ENCODE measurements at regions not wholly inside any gene's neighbourhood (a gene's known extent, or its start where the extent isn't known, plus 50 kb on each side); places are given as distances from the start of the nearest gene placed in this dataset.

DNA sequence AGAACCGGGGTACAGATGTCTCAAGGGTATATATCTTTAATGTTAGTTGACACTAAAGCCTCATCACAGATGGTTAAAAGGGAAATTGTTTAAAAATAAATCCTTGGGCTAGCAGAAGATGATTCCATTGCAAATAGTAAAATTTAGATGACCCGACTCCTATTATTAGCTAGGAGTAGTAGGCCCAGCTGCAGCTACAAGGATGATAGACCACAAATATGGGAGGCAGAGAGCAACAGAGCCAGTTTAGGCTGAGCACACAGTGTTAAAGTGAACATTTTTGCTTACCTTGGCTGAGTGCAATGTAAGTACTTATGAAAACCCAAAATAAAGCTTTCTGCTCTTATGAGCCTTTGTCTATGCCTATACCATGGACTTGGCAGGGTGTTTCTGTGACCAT lies 100.5 kb upstream of the COL11A1 start:
- Mint-ChIP-seq H3K4me1 (no peaks in the 10 kb centered on the region), H3K27ac (ENCODE audit: unreplicated experiment) (no peak overlapping the region), H3K4me3 (no peak overlapping the region), H3K36me3 (ENCODE audit: low read depth) (no peaks in the 10 kb centered on the region), H3K27me3 (ENCODE audit: low read depth) (no peaks in the 10 kb centered on the region), H3K9me3 (no peaks in the 10 kb centered on the region)
- DNase-seq (ENCODE audit: low read depth, low spot score), result no peak
- TF ChIP-seq, protein P1, sequence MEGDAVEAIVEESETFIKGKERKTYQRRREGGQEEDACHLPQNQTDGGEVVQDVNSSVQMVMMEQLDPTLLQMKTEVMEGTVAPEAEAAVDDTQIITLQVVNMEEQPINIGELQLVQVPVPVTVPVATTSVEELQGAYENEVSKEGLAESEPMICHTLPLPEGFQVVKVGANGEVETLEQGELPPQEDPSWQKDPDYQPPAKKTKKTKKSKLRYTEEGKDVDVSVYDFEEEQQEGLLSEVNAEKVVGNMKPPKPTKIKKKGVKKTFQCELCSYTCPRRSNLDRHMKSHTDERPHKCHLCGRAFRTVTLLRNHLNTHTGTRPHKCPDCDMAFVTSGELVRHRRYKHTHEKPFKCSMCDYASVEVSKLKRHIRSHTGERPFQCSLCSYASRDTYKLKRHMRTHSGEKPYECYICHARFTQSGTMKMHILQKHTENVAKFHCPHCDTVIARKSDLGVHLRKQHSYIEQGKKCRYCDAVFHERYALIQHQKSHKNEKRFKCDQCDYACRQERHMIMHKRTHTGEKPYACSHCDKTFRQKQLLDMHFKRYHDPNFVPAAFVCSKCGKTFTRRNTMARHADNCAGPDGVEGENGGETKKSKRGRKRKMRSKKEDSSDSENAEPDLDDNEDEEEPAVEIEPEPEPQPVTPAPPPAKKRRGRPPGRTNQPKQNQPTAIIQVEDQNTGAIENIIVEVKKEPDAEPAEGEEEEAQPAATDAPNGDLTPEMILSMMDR (conservative IDR thresholded peaks at IDR 0.05), result no peak

- Mint-ChIP-seq H3K27ac (ENCODE audit: unreplicated experiment) (no peak overlapping the region), H3K4me1 (peaks cover 10% of the 10 kb centered on the region), H3K27me3 (ENCODE audit: low read depth) (no peaks in the 10 kb centered on the region), H3K36me3 (ENCODE audit: low read depth) (no peaks in the 10 kb centered on the region), H3K4me3 (no peak overlapping the region), H3K9me3 (no peaks in the 10 kb centered on the region)
- no peak for DNase-seq (ENCODE audit: low read depth, low spot score)
- TF ChIP-seq, protein P1 (conservative IDR thresholded peaks at IDR 0.05), result no peak
These were observed 90.7 kb upstream of the COL11A1 start for GRCh38 chr1:103199001-103199400.

GRCh38 chr1:103198076-103198475 lies 89.8 kb upstream of the COL11A1 start:
- H3K27me3 Mint-ChIP-seq (ENCODE audit: low read depth), result no peaks in the 10 kb centered on the region
- TF ChIP-seq, protein P1 (conservative IDR thresholded peaks at IDR 0.05), result no peak
- H3K4me1 Mint-ChIP-seq, result peaks cover 10% of the 10 kb centered on the region
- H3K9me3 Mint-ChIP-seq, result no peaks in the 10 kb centered on the region
- H3K27ac Mint-ChIP-seq (ENCODE audit: unreplicated experiment), result no peak overlapping the region
- no peaks in the 10 kb centered on the region for H3K36me3 Mint-ChIP-seq (ENCODE audit: low read depth)
- no peak overlapping the region for H3K4me3 Mint-ChIP-seq
- no peak for DNase-seq (ENCODE audit: low read depth, low spot score)

DNA sequence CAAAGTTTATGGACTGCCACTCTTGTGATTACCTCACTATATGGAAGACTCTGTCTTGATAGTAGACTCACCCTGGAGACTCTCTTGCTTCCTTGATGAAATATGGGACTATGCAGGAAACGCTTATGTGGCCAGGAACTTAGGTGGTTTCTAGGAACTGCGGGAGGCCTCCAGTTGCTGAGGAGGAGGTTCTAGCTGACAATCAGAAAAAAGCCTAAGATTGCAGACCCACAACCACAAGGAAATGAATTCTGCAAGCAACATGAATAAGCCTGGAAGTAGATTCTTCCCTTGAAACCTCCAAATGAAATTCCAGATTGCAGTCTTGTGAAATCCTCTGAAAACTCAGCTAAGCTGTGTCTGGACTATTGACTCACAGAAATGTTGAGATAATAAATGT lies 88.9 kb upstream of the COL11A1 start:
- TF ChIP-seq, protein P1 (conservative IDR thresholded peaks at IDR 0.05), result no peak
- Mint-ChIP-seq H3K27me3 (ENCODE audit: low read depth) (no peaks in the 10 kb centered on the region), H3K27ac (ENCODE audit: unreplicated experiment) (no peak overlapping the region), H3K4me3 (no peak overlapping the region), H3K9me3 (no peaks in the 10 kb centered on the region), H3K4me1 (peaks cover 10% of the 10 kb centered on the region), H3K36me3 (ENCODE audit: low read depth) (no peaks in the 10 kb centered on the region)
- no peak for DNase-seq (ENCODE audit: low read depth, low spot score)

GRCh38 chr1:103194984-103195383 lies 86.7 kb upstream of the COL11A1 start:
- no peak for DNase-seq (ENCODE audit: low read depth, low spot score)
- H3K36me3 Mint-ChIP-seq (ENCODE audit: low read depth), result no peaks in the 10 kb centered on the region

More at GRCh38 chr1:103194984-103195383, 86.7 kb upstream of the COL11A1 start:
- Mint-ChIP-seq H3K9me3 (no peaks in the 10 kb centered on the region), H3K4me1 (peaks cover 10% of the 10 kb centered on the region), H3K27ac (ENCODE audit: unreplicated experiment) (no peak overlapping the region), H3K27me3 (ENCODE audit: low read depth) (no peaks in the 10 kb centered on the region), H3K4me3 (no peak overlapping the region)
- TF ChIP-seq, protein P1 (conservative IDR thresholded peaks at IDR 0.05), result no peak

Data from neural crest cell (in vitro differentiated cells).